D721Med (cell line): ENCODE measurements at regions not wholly inside any gene's neighbourhood (a gene's known extent, or its start where the extent isn't known, plus 50 kb on each side); places are given as distances from the start of the nearest gene placed in this dataset.

Experiments used
- DNase-seq: peaks from one replicate; pipeline ENCODE4 v3.0.0; 2011; ENCODE audit warnings: low spot score; ENCODE audit not compliant: insufficient read length
- FAIRE-seq: peaks from 2 replicates; lab custom pipeline; 2011; peaks lifted over from hg19 to GRCh38; lab: Jason Lieb, UNC
- CTCF ChIP-seq: IDR thresholded peaks from 2 replicates; pipeline ENCODE4 v1.5.1; 2012; ENCODE audit warnings: mild to moderate bottlenecking, control low read depth; ENCODE audit not compliant: insufficient read depth; ENCODE audit errors: missing control alignments

GRCh38 chr10:52662256-52662655, 110.3 kb downstream of the MBL2 start:
- no peak for FAIRE-seq
- no peak for TF ChIP-seq CTCF
- no peak for DNase-seq

GRCh38 chr10:52663161-52663560, 109.4 kb downstream of the MBL2 start:
- no peak for FAIRE-seq
- no peak for DNase-seq
- no peak for TF ChIP-seq CTCF

GRCh38 chr10:52664629-52665028, 108.0 kb downstream of the MBL2 start:
- DNase-seq, result no peak
- FAIRE-seq, result no peak
- TF ChIP-seq CTCF, result no peak

GRCh38 chr10:52665821-52666220, 106.8 kb downstream of the MBL2 start:
- FAIRE-seq (no peak), DNase-seq (no peak)
- TF ChIP-seq CTCF, result no peak

- no peak for FAIRE-seq
- no peak for DNase-seq
- no peak for TF ChIP-seq CTCF
Measured at GRCh38 chr10:52666931-52667330, 105.7 kb downstream of the MBL2 start.

- TF ChIP-seq CTCF, result no peak
- no peak for FAIRE-seq
Measured at GRCh38 chr10:52668024-52668423, 104.6 kb downstream of the MBL2 start.

GRCh38 chr10:52672880-52673279, 99.7 kb downstream of the MBL2 start:
- DNase-seq (no peak), FAIRE-seq (no peak)
- no peak for TF ChIP-seq CTCF

More at GRCh38 chr10:52668024-52668423, 104.6 kb downstream of the MBL2 start:
- no peak for DNase-seq
